WTC11 (cell line): ENCODE measurements at regions not wholly inside any gene's neighbourhood (a gene's known extent, or its start where the extent isn't known, plus 50 kb on each side); places are given as distances from the start of the nearest gene placed in this dataset.

Experiments used
- ATAC-seq: fragments of 200-7000 bp; cut with Tn5 transposase; 2 replicates; pipeline ENCODE4 v1.10.0; 2021; ENCODE audit warnings: mild to moderate bottlenecking, moderate library complexity
- CTCF ChIA-PET: fragments of 300-600 bp; sonication (Branson Sonifier 250); formaldehyde crosslinking; loops from one replicate; lab custom pipeline; 2021; ENCODE audit warnings: antibody characterized with exemption; lab: Charles Lee
- POLR2A ChIA-PET: fragments of 350-600 bp; sonication (Branson Sonifier 250); formaldehyde crosslinking; loops from one replicate; lab custom pipeline; 2021; ENCODE audit warnings: antibody characterized with exemption; lab: Charles Lee
- DNase-seq: peaks from one replicate; pipeline ENCODE4 v3.0.0; 2021; ENCODE audit warnings: low spot score
- H3K27ac Mint-ChIP-seq: 2 replicates; pipeline ENCODE4 v1.8.0; 2021; ENCODE audit warnings: mixed read lengths
- H3K27me3 Mint-ChIP-seq: 2 replicates; pipeline ENCODE4 v1.8.0; 2021; ENCODE audit warnings: low read depth, mild to moderate bottlenecking, moderate library complexity, mixed read lengths
- H3K36me3 Mint-ChIP-seq: 2 replicates; pipeline ENCODE4 v1.8.0; 2021; ENCODE audit warnings: mixed read lengths
- H3K4me1 Mint-ChIP-seq: 2 replicates; pipeline ENCODE4 v1.8.0; 2022; ENCODE audit warnings: mixed read lengths
- H3K4me3 Mint-ChIP-seq: 2 replicates; pipeline ENCODE4 v1.8.0; 2021; ENCODE audit warnings: mild to moderate bottlenecking, moderate library complexity, mixed read lengths
- H3K9me3 Mint-ChIP-seq: 2 replicates; pipeline ENCODE4 v1.8.0; 2021; ENCODE audit warnings: mixed read lengths
- FOXK1 ChIP-seq: sonication (generic); formaldehyde crosslinking; IDR thresholded peaks from 2 replicates; pipeline ENCODE4 v1.8.0; 2022; ENCODE audit warnings: mild to moderate bottlenecking, moderate library complexity, missing genetic modification reagents
- JAZF1 ChIP-seq: fragments of 250-450 bp; sonication (Bioruptor Pico); IDR thresholded peaks from 2 replicates; pipeline ENCODE4 v1.9.0; 2021; ENCODE audit warnings: moderate library complexity, mild to moderate bottlenecking, inconsistent platforms
- JUN ChIP-seq: sonication (generic); formaldehyde crosslinking; IDR thresholded peaks from 2 replicates; pipeline ENCODE4 v1.8.0; 2023; ENCODE audit warnings: mild to moderate bottlenecking, missing genetic modification reagents
- KAT7 ChIP-seq: sonication (generic); formaldehyde crosslinking; IDR thresholded peaks from 2 replicates; pipeline ENCODE4 v1.8.1; 2023; ENCODE audit warnings: missing genetic modification reagents, mild to moderate bottlenecking, borderline replicate concordance
- NFYB ChIP-seq: sonication (generic); formaldehyde crosslinking; conservative IDR thresholded peaks from 2 replicates; pipeline ENCODE4 v1.8.0; 2022; ENCODE audit warnings: low read depth, missing genetic modification reagents
- NR1H2 ChIP-seq: sonication (generic); formaldehyde crosslinking; IDR thresholded peaks from 2 replicates; pipeline ENCODE4 v1.9.0; 2021; ENCODE audit warnings: mild to moderate bottlenecking, moderate library complexity, missing genetic modification reagents
- OVOL2 ChIP-seq: fragments of 250-450 bp; sonication (Bioruptor Pico); IDR thresholded peaks from 2 replicates; pipeline ENCODE4 v1.9.0; 2021; ENCODE audit warnings: mild to moderate bottlenecking, borderline replicate concordance
- TEAD1 ChIP-seq: sonication (generic); formaldehyde crosslinking; IDR thresholded peaks from 2 replicates; pipeline ENCODE4 v1.8.0; 2022; ENCODE audit warnings: mild to moderate bottlenecking, missing genetic modification reagents
- ZNF121 ChIP-seq: sonication (generic); formaldehyde crosslinking; IDR thresholded peaks from 2 replicates; pipeline ENCODE4 v1.8.0; 2023; ENCODE audit warnings: missing genetic modification reagents
- ZNF219 ChIP-seq: sonication (generic); formaldehyde crosslinking; IDR thresholded peaks from 2 replicates; pipeline ENCODE4 v1.8.0; 2023; ENCODE audit warnings: missing genetic modification reagents, mild to moderate bottlenecking, borderline replicate concordance
- TF ChIP-seq, protein P1 (sequence below): fragments of 200-600 bp; IDR thresholded peaks from 2 replicates; pipeline ENCODE4 v1.8.0; 2022; ENCODE audit warnings: antibody characterized with exemption
- TF ChIP-seq, protein P2 (sequence below): sonication (generic); formaldehyde crosslinking; IDR thresholded peaks from 2 replicates; pipeline ENCODE4 v1.8.1; 2022; ENCODE audit warnings: low read depth, mild to moderate bottlenecking, moderate library complexity, missing genetic modification reagents, borderline replicate concordance
- TF ChIP-seq, protein P3 (sequence below): fragments of 250-450 bp; sonication (Bioruptor Pico); IDR thresholded peaks from 2 replicates; pipeline ENCODE4 v1.9.0; 2021; ENCODE audit warnings: mild to moderate bottlenecking
- TF ChIP-seq, protein P4 (sequence below): sonication (generic); formaldehyde crosslinking; IDR thresholded peaks from 2 replicates; pipeline ENCODE4 v1.8.1; 2023; ENCODE audit warnings: mild to moderate bottlenecking, missing genetic modification reagents
- TF ChIP-seq, protein P5 (sequence below): sonication (generic); formaldehyde crosslinking; IDR thresholded peaks from 2 replicates; pipeline ENCODE4 v1.8.1; 2023; ENCODE audit warnings: mild to moderate bottlenecking, moderate library complexity, missing genetic modification reagents
- TF ChIP-seq, protein P6 (sequence below): sonication (generic); formaldehyde crosslinking; IDR thresholded peaks from 2 replicates; pipeline ENCODE4 v1.8.1; 2023; ENCODE audit warnings: mild to moderate bottlenecking, missing genetic modification reagents, moderate library complexity
- TF ChIP-seq, protein P7 (sequence below): sonication (generic); formaldehyde crosslinking; IDR thresholded peaks from 2 replicates; pipeline ENCODE4 v1.8.0; 2022; ENCODE audit warnings: mild to moderate bottlenecking, missing genetic modification reagents
- TF ChIP-seq, protein P8 (sequence below): sonication (generic); formaldehyde crosslinking; IDR thresholded peaks from 2 replicates; pipeline ENCODE4 v1.8.0; 2023; ENCODE audit warnings: missing genetic modification reagents
- TF ChIP-seq, protein P9 (sequence below): sonication (generic); formaldehyde crosslinking; IDR thresholded peaks from 2 replicates; pipeline ENCODE4 v1.8.1; 2022; ENCODE audit warnings: low read depth, missing genetic modification reagents, borderline replicate concordance

DNA sequence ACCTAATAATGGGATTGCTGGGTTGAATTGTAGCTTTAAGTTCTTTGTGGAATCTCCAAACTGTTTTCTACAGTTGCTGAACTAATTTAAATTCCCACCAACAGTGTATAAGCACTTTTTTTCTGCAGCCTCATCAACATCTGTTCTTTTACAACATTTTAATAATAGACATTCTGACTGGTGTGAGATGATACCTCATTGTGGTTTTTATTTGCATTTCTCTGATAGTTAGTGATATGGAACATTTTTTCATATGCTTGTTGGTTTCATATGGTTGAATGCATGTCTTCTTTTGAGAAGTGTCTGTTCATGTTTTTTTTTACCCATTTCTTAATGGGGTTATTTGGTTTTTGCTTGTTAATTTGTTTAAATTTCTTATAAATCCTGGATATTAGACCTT is 1718.9 kb downstream of the C4orf33 start (continued):
- TF ChIP-seq, protein P1, sequence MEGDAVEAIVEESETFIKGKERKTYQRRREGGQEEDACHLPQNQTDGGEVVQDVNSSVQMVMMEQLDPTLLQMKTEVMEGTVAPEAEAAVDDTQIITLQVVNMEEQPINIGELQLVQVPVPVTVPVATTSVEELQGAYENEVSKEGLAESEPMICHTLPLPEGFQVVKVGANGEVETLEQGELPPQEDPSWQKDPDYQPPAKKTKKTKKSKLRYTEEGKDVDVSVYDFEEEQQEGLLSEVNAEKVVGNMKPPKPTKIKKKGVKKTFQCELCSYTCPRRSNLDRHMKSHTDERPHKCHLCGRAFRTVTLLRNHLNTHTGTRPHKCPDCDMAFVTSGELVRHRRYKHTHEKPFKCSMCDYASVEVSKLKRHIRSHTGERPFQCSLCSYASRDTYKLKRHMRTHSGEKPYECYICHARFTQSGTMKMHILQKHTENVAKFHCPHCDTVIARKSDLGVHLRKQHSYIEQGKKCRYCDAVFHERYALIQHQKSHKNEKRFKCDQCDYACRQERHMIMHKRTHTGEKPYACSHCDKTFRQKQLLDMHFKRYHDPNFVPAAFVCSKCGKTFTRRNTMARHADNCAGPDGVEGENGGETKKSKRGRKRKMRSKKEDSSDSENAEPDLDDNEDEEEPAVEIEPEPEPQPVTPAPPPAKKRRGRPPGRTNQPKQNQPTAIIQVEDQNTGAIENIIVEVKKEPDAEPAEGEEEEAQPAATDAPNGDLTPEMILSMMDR: no peak
- TF ChIP-seq OVOL2 (no peak), KAT7 (CRISPR knock-in tag) (no peak), JAZF1 (no peak), ZNF121 (CRISPR knock-in tag) (no peak), TEAD1 (no peak), FOXK1 (CRISPR knock-in tag) (no peak)
- TF ChIP-seq, protein P2, sequence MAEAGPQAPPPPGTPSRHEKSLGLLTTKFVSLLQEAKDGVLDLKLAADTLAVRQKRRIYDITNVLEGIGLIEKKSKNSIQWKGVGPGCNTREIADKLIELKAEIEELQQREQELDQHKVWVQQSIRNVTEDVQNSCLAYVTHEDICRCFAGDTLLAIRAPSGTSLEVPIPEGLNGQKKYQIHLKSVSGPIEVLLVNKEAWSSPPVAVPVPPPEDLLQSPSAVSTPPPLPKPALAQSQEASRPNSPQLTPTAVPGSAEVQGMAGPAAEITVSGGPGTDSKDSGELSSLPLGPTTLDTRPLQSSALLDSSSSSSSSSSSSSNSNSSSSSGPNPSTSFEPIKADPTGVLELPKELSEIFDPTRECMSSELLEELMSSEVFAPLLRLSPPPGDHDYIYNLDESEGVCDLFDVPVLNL (CRISPR knock-in tag): no peak
- TF ChIP-seq, protein P3, sequence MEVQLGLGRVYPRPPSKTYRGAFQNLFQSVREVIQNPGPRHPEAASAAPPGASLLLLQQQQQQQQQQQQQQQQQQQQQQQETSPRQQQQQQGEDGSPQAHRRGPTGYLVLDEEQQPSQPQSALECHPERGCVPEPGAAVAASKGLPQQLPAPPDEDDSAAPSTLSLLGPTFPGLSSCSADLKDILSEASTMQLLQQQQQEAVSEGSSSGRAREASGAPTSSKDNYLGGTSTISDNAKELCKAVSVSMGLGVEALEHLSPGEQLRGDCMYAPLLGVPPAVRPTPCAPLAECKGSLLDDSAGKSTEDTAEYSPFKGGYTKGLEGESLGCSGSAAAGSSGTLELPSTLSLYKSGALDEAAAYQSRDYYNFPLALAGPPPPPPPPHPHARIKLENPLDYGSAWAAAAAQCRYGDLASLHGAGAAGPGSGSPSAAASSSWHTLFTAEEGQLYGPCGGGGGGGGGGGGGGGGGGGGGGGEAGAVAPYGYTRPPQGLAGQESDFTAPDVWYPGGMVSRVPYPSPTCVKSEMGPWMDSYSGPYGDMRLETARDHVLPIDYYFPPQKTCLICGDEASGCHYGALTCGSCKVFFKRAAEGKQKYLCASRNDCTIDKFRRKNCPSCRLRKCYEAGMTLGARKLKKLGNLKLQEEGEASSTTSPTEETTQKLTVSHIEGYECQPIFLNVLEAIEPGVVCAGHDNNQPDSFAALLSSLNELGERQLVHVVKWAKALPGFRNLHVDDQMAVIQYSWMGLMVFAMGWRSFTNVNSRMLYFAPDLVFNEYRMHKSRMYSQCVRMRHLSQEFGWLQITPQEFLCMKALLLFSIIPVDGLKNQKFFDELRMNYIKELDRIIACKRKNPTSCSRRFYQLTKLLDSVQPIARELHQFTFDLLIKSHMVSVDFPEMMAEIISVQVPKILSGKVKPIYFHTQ (CRISPR knock-in tag): no peak
- TF ChIP-seq, protein P4, sequence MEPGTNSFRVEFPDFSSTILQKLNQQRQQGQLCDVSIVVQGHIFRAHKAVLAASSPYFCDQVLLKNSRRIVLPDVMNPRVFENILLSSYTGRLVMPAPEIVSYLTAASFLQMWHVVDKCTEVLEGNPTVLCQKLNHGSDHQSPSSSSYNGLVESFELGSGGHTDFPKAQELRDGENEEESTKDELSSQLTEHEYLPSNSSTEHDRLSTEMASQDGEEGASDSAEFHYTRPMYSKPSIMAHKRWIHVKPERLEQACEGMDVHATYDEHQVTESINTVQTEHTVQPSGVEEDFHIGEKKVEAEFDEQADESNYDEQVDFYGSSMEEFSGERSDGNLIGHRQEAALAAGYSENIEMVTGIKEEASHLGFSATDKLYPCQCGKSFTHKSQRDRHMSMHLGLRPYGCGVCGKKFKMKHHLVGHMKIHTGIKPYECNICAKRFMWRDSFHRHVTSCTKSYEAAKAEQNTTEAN (CRISPR knock-in tag): no peak
- TF ChIP-seq, protein P5, sequence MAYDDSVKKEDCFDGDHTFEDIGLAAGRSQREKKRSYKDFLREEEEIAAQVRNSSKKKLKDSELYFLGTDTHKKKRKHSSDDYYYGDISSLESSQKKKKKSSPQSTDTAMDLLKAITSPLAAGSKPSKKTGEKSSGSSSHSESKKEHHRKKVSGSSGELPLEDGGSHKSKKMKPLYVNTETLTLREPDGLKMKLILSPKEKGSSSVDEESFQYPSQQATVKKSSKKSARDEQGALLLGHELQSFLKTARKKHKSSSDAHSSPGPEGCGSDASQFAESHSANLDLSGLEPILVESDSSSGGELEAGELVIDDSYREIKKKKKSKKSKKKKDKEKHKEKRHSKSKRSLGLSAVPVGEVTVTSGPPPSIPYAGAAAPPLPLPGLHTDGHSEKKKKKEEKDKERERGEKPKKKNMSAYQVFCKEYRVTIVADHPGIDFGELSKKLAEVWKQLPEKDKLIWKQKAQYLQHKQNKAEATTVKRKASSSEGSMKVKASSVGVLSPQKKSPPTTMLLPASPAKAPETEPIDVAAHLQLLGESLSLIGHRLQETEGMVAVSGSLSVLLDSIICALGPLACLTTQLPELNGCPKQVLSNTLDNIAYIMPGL (CRISPR knock-in tag): no peak

DNA sequence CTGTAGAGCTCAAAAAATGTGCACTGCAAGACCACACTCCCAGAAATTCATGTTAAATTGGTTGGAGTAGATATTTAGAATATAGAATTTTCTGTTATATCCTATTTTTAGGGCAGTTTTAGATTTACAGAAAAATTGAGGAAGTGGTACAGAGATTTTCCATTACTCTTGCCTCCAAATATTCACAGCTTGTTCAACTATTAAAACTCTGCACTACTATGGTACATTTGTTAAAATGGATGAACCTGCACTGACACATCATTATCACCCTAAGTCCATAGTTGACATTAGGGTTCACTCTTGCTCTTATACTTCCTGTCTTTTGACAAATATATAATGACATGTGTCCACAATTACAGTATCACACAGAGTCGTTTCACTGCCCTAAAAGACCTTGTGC is 1724.5 kb downstream of the C4orf33 start:
- TF ChIP-seq, protein P6, sequence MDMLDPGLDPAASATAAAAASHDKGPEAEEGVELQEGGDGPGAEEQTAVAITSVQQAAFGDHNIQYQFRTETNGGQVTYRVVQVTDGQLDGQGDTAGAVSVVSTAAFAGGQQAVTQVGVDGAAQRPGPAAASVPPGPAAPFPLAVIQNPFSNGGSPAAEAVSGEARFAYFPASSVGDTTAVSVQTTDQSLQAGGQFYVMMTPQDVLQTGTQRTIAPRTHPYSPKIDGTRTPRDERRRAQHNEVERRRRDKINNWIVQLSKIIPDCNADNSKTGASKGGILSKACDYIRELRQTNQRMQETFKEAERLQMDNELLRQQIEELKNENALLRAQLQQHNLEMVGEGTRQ (CRISPR knock-in tag): no peak
- TF ChIP-seq KAT7 (CRISPR knock-in tag): no peak
- TF ChIP-seq, protein P7, sequence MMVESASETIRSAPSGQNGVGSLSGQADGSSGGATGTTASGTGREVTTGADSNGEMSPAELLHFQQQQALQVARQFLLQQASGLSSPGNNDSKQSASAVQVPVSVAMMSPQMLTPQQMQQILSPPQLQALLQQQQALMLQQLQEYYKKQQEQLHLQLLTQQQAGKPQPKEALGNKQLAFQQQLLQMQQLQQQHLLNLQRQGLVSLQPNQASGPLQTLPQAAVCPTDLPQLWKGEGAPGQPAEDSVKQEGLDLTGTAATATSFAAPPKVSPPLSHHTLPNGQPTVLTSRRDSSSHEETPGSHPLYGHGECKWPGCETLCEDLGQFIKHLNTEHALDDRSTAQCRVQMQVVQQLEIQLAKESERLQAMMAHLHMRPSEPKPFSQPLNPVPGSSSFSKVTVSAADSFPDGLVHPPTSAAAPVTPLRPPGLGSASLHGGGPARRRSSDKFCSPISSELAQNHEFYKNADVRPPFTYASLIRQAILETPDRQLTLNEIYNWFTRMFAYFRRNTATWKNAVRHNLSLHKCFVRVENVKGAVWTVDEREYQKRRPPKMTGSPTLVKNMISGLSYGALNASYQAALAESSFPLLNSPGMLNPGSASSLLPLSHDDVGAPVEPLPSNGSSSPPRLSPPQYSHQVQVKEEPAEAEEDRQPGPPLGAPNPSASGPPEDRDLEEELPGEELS (CRISPR knock-in tag): no peak
- TF ChIP-seq, protein P8, sequence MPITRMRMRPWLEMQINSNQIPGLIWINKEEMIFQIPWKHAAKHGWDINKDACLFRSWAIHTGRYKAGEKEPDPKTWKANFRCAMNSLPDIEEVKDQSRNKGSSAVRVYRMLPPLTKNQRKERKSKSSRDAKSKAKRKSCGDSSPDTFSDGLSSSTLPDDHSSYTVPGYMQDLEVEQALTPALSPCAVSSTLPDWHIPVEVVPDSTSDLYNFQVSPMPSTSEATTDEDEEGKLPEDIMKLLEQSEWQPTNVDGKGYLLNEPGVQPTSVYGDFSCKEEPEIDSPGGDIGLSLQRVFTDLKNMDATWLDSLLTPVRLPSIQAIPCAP (CRISPR knock-in tag): no peak
- TF ChIP-seq NR1H2: no peak
- TF ChIP-seq JUN: no peak
- TF ChIP-seq, protein P5 (CRISPR knock-in tag): no peak
- no peak for TF ChIP-seq NFYB (CRISPR knock-in tag)
- no peak for TF ChIP-seq ZNF219
- TF ChIP-seq, protein P9, sequence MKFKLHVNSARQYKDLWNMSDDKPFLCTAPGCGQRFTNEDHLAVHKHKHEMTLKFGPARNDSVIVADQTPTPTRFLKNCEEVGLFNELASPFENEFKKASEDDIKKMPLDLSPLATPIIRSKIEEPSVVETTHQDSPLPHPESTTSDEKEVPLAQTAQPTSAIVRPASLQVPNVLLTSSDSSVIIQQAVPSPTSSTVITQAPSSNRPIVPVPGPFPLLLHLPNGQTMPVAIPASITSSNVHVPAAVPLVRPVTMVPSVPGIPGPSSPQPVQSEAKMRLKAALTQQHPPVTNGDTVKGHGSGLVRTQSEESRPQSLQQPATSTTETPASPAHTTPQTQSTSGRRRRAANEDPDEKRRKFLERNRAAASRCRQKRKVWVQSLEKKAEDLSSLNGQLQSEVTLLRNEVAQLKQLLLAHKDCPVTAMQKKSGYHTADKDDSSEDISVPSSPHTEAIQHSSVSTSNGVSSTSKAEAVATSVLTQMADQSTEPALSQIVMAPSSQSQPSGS (CRISPR knock-in tag): no peak
- TF ChIP-seq, all 79 proteins: peak for 0
- Mint-ChIP-seq H3K27me3 (no peaks in the 10 kb centered on the region; the same call in 1 of the 2 replicates), H3K4me1 (no peaks in the 10 kb centered on the region), H3K4me3 (no peak overlapping the region), H3K9me3 (peaks cover 16% of the 10 kb centered on the region), H3K27ac (no peak overlapping the region), H3K36me3 (peaks cover 12% of the 10 kb centered on the region)
- no peak for ATAC-seq
- POLR2A ChIA-PET: no interaction called here
- CTCF ChIA-PET: interaction anchor here (0.9 kb wide), 1 partner anchor 257 kb away, joined by 3 read pairs; no protein-coding TSS in a partner anchor
- no peak for DNase-seq
